ENCODE measurements at regions not wholly inside any gene's neighbourhood (a gene's known extent, or its start where the extent isn't known, plus 50 kb on each side); places are given as distances from the start of the nearest gene placed in this dataset.

GRCh38 chr6:137767465-137767864 lies 99.6 kb upstream of the TNFAIP3 start:
- DNase-seq (ENCODE audit: low read depth in 1 of 2, low spot score in 1 of 2) = no peak
- Histone ChIP-seq H3K36me3 (no peaks in the 10 kb centered on the region), H3K27ac (no peak overlapping the region), H3K4me3 (no peak overlapping the region), H3K9me3 (ENCODE audit: low read depth) (no peaks in the 10 kb centered on the region), H3K4me1 (ENCODE audit: low read depth) (no peaks in the 10 kb centered on the region), H3K27me3 (no peaks in the 10 kb centered on the region)
- no peak for TF ChIP-seq CTCF (IDR thresholded peaks at IDR 0.05; ENCODE audit: low read depth, low read length)

- Histone ChIP-seq H3K9me3 (ENCODE audit: low read depth) (no peaks in the 10 kb centered on the region), H3K36me3 (no peaks in the 10 kb centered on the region), H3K27ac (no peak overlapping the region), H3K27me3 (no peaks in the 10 kb centered on the region), H3K4me1 (ENCODE audit: low read depth) (no peaks in the 10 kb centered on the region), H3K4me3 (no peak overlapping the region)
- TF ChIP-seq CTCF (IDR thresholded peaks at IDR 0.05; ENCODE audit: low read depth, low read length) = no peak
- peak in 1 of 2 donors; percentile 31 for DNase-seq (ENCODE audit: low read depth in 1 of 2, low spot score in 1 of 2)
Measured at GRCh38 chr6:137767911-137768690, 99.0 kb upstream of the TNFAIP3 start.

- no peaks in the 10 kb centered on the region for H3K9me3 ChIP-seq (ENCODE audit: low read depth)
- H3K36me3 ChIP-seq = no peaks in the 10 kb centered on the region
- DNase-seq (ENCODE audit: low read depth in 1 of 2, low spot score in 1 of 2) = no peak
- H3K4me1 ChIP-seq (ENCODE audit: low read depth) = no peaks in the 10 kb centered on the region
- TF ChIP-seq CTCF (IDR thresholded peaks at IDR 0.05; ENCODE audit: low read depth, low read length) = no peak
- no peak overlapping the region for H3K27ac ChIP-seq
- H3K4me3 ChIP-seq = no peak overlapping the region
- no peaks in the 10 kb centered on the region for H3K27me3 ChIP-seq
Measured at GRCh38 chr6:137768935-137769334, 98.1 kb upstream of the TNFAIP3 start.

GRCh38 chr6:137769797-137770362 lies 97.2 kb upstream of the TNFAIP3 start:
- Histone ChIP-seq H3K27me3 (no peaks in the 10 kb centered on the region), H3K36me3 (no peaks in the 10 kb centered on the region), H3K9me3 (ENCODE audit: low read depth) (no peaks in the 10 kb centered on the region), H3K4me3 (no peak overlapping the region), H3K27ac (no peak overlapping the region), H3K4me1 (ENCODE audit: low read depth) (no peaks in the 10 kb centered on the region)
- DNase-seq (ENCODE audit: low read depth in 1 of 2, low spot score in 1 of 2) = no peak
- no peak for TF ChIP-seq CTCF (IDR thresholded peaks at IDR 0.05; ENCODE audit: low read depth, low read length)

GRCh38 chr6:137772541-137773250 lies 94.4 kb upstream of the TNFAIP3 start:
- no peak overlapping the region for H3K4me3 ChIP-seq
- H3K9me3 ChIP-seq (ENCODE audit: low read depth) = no peaks in the 10 kb centered on the region
- DNase-seq (ENCODE audit: low read depth in 1 of 2, low spot score in 1 of 2) = no peak
- H3K4me1 ChIP-seq (ENCODE audit: low read depth) = peaks cover 5% of the 10 kb centered on the region
- TF ChIP-seq CTCF (IDR thresholded peaks at IDR 0.05; ENCODE audit: low read depth, low read length) = no peak
- H3K36me3 ChIP-seq = no peaks in the 10 kb centered on the region
- no peaks in the 10 kb centered on the region for H3K27me3 ChIP-seq
- H3K27ac ChIP-seq = no peak overlapping the region

Measured in cardiac muscle cell (in vitro differentiated cells and primary cell).